Kidney epithelial cell (primary cell): ENCODE measurements at regions not wholly inside any gene's neighbourhood (a gene's known extent, or its start where the extent isn't known, plus 50 kb on each side); places are given as distances from the start of the nearest gene placed in this dataset.

Experiments used
- DNase-seq: peaks from one replicate; pipeline ENCODE4 v3.0.0-alpha.2; 2010; ENCODE audit warnings: low read depth
- H3K27me3 ChIP-seq: 2 replicates; pipeline ENCODE4 v1.6.0; 2011; ENCODE audit warnings: low read length; ENCODE audit not compliant: control insufficient read depth, insufficient read depth
- H3K36me3 ChIP-seq: 2 replicates; pipeline ENCODE4 v1.5.1; 2011; ENCODE audit warnings: low read length; ENCODE audit not compliant: control insufficient read depth, insufficient read depth
- H3K4me3 ChIP-seq: 2 replicates; pipeline ENCODE4 v1.5.1; 2011; ENCODE audit warnings: low read depth, mild to moderate bottlenecking, control low read depth, low read length
- TF ChIP-seq, protein P1 (sequence below): IDR thresholded peaks from 2 replicates; pipeline ENCODE4 v1.5.1; 2011; ENCODE audit warnings: mild to moderate bottlenecking, moderate library complexity, low read length, control low read depth, inconsistent platforms; ENCODE audit not compliant: insufficient read depth, poor library complexity, severe bottlenecking

DNA sequence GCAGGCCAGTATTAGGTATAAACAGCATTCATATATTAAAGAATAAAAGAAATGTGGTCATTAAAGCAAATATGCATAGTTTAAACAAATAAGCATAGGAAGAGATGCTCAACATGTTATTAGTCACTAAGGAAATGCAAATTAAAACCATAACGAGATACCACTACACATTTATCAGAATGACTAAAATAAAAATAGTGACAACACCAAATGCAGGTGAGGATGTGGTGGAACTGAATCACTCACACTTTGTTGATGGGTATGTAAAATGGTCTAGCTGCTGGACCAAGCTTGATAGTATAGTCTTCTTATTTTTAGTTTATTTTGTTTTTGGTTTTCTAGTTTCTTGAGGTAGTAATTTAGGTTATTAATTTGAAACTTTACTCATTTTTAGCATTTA is 242.9 kb downstream of the HGF start:
- TF ChIP-seq, protein P1, sequence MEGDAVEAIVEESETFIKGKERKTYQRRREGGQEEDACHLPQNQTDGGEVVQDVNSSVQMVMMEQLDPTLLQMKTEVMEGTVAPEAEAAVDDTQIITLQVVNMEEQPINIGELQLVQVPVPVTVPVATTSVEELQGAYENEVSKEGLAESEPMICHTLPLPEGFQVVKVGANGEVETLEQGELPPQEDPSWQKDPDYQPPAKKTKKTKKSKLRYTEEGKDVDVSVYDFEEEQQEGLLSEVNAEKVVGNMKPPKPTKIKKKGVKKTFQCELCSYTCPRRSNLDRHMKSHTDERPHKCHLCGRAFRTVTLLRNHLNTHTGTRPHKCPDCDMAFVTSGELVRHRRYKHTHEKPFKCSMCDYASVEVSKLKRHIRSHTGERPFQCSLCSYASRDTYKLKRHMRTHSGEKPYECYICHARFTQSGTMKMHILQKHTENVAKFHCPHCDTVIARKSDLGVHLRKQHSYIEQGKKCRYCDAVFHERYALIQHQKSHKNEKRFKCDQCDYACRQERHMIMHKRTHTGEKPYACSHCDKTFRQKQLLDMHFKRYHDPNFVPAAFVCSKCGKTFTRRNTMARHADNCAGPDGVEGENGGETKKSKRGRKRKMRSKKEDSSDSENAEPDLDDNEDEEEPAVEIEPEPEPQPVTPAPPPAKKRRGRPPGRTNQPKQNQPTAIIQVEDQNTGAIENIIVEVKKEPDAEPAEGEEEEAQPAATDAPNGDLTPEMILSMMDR, result no peak
- Histone ChIP-seq H3K27me3 (no peaks in the 10 kb centered on the region), H3K4me3 (no peak overlapping the region), H3K36me3 (no peaks in the 10 kb centered on the region)
- DNase-seq, result no peak

DNA sequence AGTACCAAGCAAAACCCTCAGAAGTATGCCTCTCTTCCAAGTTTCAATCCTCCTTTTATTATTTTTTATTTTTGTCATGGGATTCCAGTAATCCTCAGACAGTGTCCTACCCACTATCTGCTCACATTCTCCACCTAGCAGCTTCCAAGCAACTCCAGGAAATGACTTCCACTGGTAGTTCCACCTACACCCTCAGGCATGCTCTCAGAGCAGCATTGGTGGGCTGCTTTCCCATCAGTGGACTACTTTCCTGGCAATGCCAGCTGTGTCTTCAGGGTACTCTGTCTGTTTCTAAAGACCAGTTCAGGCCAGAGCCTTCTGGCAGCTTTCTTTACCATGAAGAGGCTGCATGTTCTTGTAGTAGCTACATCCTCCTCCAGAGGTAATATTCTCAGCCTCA is 244.0 kb downstream of the HGF start:
- no peak for DNase-seq
- TF ChIP-seq, protein P1, result no peak
- no peaks in the 10 kb centered on the region for H3K36me3 ChIP-seq

GRCh38 chr7:81519886-81520285 is 250.0 kb downstream of the HGF start:
- H3K36me3 ChIP-seq, result no peaks in the 10 kb centered on the region

More for the DNA sequence above, 244.0 kb downstream of the HGF start:
- Histone ChIP-seq H3K27me3 (no peaks in the 10 kb centered on the region), H3K4me3 (no peak overlapping the region)

DNA sequence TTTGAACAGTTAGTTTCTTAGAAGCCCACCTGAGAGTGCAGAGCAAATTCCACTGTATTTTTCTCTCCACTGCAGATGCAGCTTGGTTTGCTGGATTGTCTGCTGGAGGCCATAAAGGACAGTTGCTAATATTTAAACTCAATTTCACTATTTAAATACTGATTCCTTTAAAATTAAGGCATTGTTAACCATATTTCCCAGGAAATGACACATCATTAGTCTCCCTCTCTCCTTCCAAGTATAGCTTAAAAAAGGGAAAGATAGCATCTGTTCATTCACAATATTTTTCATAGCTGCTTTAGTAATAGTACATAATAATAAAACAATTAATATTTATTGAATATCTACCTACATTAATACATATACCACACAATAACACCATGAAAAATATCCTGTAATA is 252.9 kb downstream of the HGF start:
- Histone ChIP-seq H3K36me3 (no peaks in the 10 kb centered on the region), H3K27me3 (no peaks in the 10 kb centered on the region), H3K4me3 (no peak overlapping the region)
- TF ChIP-seq, protein P1, result no peak
- no peak for DNase-seq

More at GRCh38 chr7:81519886-81520285, 250.0 kb downstream of the HGF start:
- H3K27me3 ChIP-seq, result no peaks in the 10 kb centered on the region
- H3K4me3 ChIP-seq, result no peak overlapping the region
- TF ChIP-seq, protein P1, result no peak
- DNase-seq, result no peak

DNA sequence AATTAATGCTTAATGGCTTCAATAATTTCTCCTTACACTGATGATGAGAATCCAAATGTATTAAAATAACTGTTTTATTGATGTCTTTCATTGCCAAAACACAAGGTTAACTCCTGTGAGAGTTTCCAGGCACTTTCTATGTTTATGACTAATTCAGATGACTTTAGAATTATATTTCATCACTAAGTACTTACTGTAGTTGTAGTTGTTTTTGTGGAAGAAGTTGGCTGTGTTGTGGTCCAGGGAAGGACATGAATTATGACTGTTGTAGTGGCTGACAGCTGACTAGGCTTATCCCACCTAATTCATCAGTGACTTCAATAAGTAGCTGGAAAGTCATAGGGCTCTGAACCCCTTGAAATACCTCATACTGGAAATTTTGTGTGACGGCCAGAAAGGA is 254.8 kb downstream of the HGF start:
- H3K36me3 ChIP-seq, result no peaks in the 10 kb centered on the region
- DNase-seq, result no peak
- TF ChIP-seq, protein P1, result no peak
- no peak overlapping the region for H3K4me3 ChIP-seq
- H3K27me3 ChIP-seq, result no peaks in the 10 kb centered on the region

GRCh38 chr7:81514546-81514945 is 255.3 kb downstream of the HGF start:
- no peak overlapping the region for H3K4me3 ChIP-seq
- TF ChIP-seq, protein P1, result no peak
- no peak for DNase-seq
- H3K27me3 ChIP-seq, result no peaks in the 10 kb centered on the region
- no peaks in the 10 kb centered on the region for H3K36me3 ChIP-seq
